ENCODE measurements at regions not wholly inside any gene's neighbourhood (a gene's known extent, or its start where the extent isn't known, plus 50 kb on each side); places are given as distances from the start of the nearest gene placed in this dataset.

DNA sequence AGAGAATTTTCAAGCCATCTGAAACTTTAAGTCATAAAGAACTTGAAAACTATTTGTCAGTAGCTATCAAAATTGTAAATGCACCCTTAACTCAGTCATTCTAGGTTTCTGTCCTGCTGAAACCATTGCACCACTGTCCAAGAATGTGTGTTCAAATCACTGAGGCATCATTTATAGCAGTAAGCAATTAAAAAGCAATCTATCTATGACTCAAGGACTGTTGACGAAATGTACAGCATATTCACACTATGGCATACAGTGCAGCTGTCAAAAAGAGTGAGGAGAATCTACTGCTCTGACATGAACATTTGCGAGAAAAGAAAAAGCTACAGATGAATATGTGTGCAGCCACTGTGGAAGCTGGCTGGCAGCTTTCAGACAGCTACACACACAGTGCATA lies 71.2 kb downstream of the ING1 start:
- no peak for DNase-seq (ENCODE audit: insufficient read length, low spot score, missing footprints)

DNA sequence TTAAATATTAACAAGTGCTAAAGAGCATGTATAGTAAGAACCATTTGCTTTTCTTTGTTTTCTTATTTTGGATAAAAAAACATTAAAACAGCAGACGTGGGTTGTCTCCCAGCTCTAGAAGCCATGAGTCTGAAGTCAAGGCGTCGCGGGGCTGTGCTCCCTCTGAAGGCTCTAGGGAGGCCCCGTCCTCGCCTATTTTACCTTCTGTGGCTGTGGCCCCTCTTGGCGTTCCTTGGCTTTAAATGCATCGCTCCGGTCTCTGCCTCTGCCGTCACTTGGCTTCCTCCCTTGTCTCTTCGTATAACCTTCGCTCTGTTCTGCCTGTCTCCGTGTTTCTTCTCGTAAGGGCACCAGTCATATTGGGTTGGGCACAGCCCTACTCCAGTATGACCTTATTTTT lies 75.3 kb downstream of the ING1 start:
- Histone ChIP-seq H3K4me3 (ENCODE audit: insufficient read depth, low read length) (no peak overlapping the region), H3K4me1 (ENCODE audit: insufficient read depth, low read length) (no peaks in the 10 kb centered on the region), H3K27ac (ENCODE audit: low read depth, low read length) (no peak overlapping the region), H3K9me3 (ENCODE audit: low read depth, low read length) (peaks cover 4% of the 10 kb centered on the region), H3K36me3 (ENCODE audit: insufficient read depth, low read length) (no peaks in the 10 kb centered on the region), H4K20me1 (ENCODE audit: insufficient read depth, low read length) (no peaks in the 10 kb centered on the region), H2AFZ (ENCODE audit: low read length) (no peak overlapping the region), H3K4me2 (ENCODE audit: insufficient read depth, low read length) (no peak overlapping the region), H3K79me2 (ENCODE audit: insufficient read depth, low read length) (no peaks in the 10 kb centered on the region), H3K27me3 (ENCODE audit: insufficient read depth, low read length) (peaks cover 18% of the 10 kb centered on the region)
- TF ChIP-seq, protein P1, sequence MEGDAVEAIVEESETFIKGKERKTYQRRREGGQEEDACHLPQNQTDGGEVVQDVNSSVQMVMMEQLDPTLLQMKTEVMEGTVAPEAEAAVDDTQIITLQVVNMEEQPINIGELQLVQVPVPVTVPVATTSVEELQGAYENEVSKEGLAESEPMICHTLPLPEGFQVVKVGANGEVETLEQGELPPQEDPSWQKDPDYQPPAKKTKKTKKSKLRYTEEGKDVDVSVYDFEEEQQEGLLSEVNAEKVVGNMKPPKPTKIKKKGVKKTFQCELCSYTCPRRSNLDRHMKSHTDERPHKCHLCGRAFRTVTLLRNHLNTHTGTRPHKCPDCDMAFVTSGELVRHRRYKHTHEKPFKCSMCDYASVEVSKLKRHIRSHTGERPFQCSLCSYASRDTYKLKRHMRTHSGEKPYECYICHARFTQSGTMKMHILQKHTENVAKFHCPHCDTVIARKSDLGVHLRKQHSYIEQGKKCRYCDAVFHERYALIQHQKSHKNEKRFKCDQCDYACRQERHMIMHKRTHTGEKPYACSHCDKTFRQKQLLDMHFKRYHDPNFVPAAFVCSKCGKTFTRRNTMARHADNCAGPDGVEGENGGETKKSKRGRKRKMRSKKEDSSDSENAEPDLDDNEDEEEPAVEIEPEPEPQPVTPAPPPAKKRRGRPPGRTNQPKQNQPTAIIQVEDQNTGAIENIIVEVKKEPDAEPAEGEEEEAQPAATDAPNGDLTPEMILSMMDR (IDR thresholded peaks at IDR 0.05; ENCODE audit: extremely low read depth, low read depth, low read length), result no peak
- DNase-seq (ENCODE audit: insufficient read length, low spot score, missing footprints), result no peak

More for the DNA sequence above, 71.2 kb downstream of the ING1 start:
- TF ChIP-seq, protein P1 (IDR thresholded peaks at IDR 0.05; ENCODE audit: extremely low read depth, low read depth, low read length), result no peak
- no peaks in the 10 kb centered on the region for H3K79me2 ChIP-seq (ENCODE audit: insufficient read depth, low read length)
- H4K20me1 ChIP-seq (ENCODE audit: insufficient read depth, low read length), result no peaks in the 10 kb centered on the region
- H3K4me1 ChIP-seq (ENCODE audit: insufficient read depth, low read length), result no peaks in the 10 kb centered on the region
- peaks cover 20% of the 10 kb centered on the region for H3K27me3 ChIP-seq (ENCODE audit: insufficient read depth, low read length)
- H3K27ac ChIP-seq (ENCODE audit: low read depth, low read length), result no peak overlapping the region
- H2AFZ ChIP-seq (ENCODE audit: low read length), result no peak overlapping the region
- H3K4me2 ChIP-seq (ENCODE audit: insufficient read depth, low read length), result no peak overlapping the region
- H3K4me3 ChIP-seq (ENCODE audit: insufficient read depth, low read length), result no peak overlapping the region
- no peaks in the 10 kb centered on the region for H3K9me3 ChIP-seq (ENCODE audit: low read depth, low read length)
- no peaks in the 10 kb centered on the region for H3K36me3 ChIP-seq (ENCODE audit: insufficient read depth, low read length)

DNA sequence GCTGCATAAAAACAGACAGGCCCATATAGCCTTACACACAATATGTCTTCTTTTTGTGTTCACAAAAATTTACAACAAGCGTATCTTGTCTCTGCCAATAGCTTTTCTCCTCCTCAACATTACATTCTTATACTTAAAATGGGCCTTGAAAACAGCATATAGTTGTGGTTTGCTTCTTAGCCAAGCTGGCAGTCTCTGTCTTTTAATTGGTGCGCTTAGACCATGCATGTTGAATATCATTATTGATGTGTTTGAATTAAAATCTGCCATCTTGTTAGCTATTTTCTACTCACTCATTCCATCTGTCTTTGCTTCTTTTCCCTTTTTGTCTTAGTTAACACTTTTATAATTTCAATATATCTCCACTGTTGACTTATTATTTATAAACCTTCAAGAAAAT lies 76.4 kb downstream of the ING1 start:
- H4K20me1 ChIP-seq (ENCODE audit: insufficient read depth, low read length), result no peaks in the 10 kb centered on the region
- H3K27ac ChIP-seq (ENCODE audit: low read depth, low read length), result no peak overlapping the region
- H3K79me2 ChIP-seq (ENCODE audit: insufficient read depth, low read length), result no peaks in the 10 kb centered on the region
- TF ChIP-seq, protein P1 (IDR thresholded peaks at IDR 0.05; ENCODE audit: extremely low read depth, low read depth, low read length), result no peak
- peaks cover 11% of the 10 kb centered on the region for H3K27me3 ChIP-seq (ENCODE audit: insufficient read depth, low read length)
- H3K36me3 ChIP-seq (ENCODE audit: insufficient read depth, low read length), result no peaks in the 10 kb centered on the region
- DNase-seq (ENCODE audit: insufficient read length, low spot score, missing footprints), result no peak
- H2AFZ ChIP-seq (ENCODE audit: low read length), result no peak overlapping the region
- H3K9me3 ChIP-seq (ENCODE audit: low read depth, low read length), result peaks cover 4% of the 10 kb centered on the region
- H3K4me1 ChIP-seq (ENCODE audit: insufficient read depth, low read length), result no peaks in the 10 kb centered on the region
- no peak overlapping the region for H3K4me2 ChIP-seq (ENCODE audit: insufficient read depth, low read length)
- H3K4me3 ChIP-seq (ENCODE audit: insufficient read depth, low read length), result no peak overlapping the region

DNA sequence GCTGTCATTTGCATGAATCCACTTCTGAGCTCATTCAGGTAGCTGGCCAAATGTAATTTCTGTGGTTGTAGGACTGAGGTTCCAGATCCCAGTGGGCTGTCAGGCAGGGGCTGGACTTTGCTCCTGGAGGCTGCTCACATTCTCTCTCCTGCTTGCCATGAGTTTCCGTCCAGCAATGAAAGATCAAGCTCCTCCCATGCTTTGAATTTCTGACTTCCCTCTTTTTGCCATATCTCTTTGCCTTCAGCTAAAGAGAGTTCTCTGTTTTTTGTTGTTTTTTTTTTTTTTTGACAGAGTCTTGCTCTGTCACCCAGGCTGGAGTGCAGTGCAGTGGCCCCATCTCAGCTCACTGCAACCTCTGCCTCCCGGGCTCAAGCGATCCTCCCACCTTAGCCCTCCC lies 76.9 kb downstream of the ING1 start:
- Histone ChIP-seq H4K20me1 (ENCODE audit: insufficient read depth, low read length) (no peaks in the 10 kb centered on the region), H2AFZ (ENCODE audit: low read length) (no peak overlapping the region), H3K4me1 (ENCODE audit: insufficient read depth, low read length) (no peaks in the 10 kb centered on the region), H3K79me2 (ENCODE audit: insufficient read depth, low read length) (no peaks in the 10 kb centered on the region), H3K9me3 (ENCODE audit: low read depth, low read length) (peaks cover 4% of the 10 kb centered on the region), H3K4me2 (ENCODE audit: insufficient read depth, low read length) (no peak overlapping the region), H3K36me3 (ENCODE audit: insufficient read depth, low read length) (no peaks in the 10 kb centered on the region), H3K4me3 (ENCODE audit: insufficient read depth, low read length) (no peak overlapping the region), H3K27ac (ENCODE audit: low read depth, low read length) (no peak overlapping the region), H3K27me3 (ENCODE audit: insufficient read depth, low read length) (peaks cover 11% of the 10 kb centered on the region)
- no peak for DNase-seq (ENCODE audit: insufficient read length, low spot score, missing footprints)
- TF ChIP-seq, protein P1 (IDR thresholded peaks at IDR 0.05; ENCODE audit: extremely low read depth, low read depth, low read length), result no peak
